PC-3 (cell line): ENCODE measurements at regions not wholly inside any gene's neighbourhood (a gene's known extent, or its start where the extent isn't known, plus 50 kb on each side); places are given as distances from the start of the nearest gene placed in this dataset.

ENCODE experiments used
- ATAC-seq: fragments of 200-7000 bp; cut with Tn5 transposase; 2 replicates; pipeline ENCODE4 v1.9.1; 2020; ENCODE audit warnings: mild to moderate bottlenecking, moderate library complexity
- BruUV-seq: library from RNA; stranded (reverse); fragments of 400-500 nt; replicated peaks from 2 replicates; lab custom pipeline; 2021; lab: Mats Ljungman, UMichigan
- CTCF ChIA-PET: fragments of 300-600 bp; sonication (Branson Sonifier 250); formaldehyde crosslinking; loops from one replicate; lab custom pipeline; 2022; ENCODE audit warnings: antibody characterized with exemption; lab: Charles Lee
- POLR2A ChIA-PET: fragments of 300-600 bp; sonication (Branson Sonifier 250); formaldehyde crosslinking; loops from one replicate; lab custom pipeline; 2022; ENCODE audit warnings: antibody characterized with exemption; ENCODE audit not compliant: unreplicated experiment; lab: Charles Lee
- DNase-seq: peaks from one replicate; pipeline ENCODE4 v3.0.0-alpha.2; 2015
- H2AFZ ChIP-seq: fragments of 300-600 bp; sonication (generic); 2 replicates; pipeline ENCODE4 v1.6.0; 2016; ENCODE audit warnings: antibody characterized with exemption, low read length
- H3F3A ChIP-seq: fragments of 300-600 bp; sonication (generic); one replicate; pipeline ENCODE4 v1.6.0; 2017; ENCODE audit warnings: antibody characterized with exemption, low read length, control low read depth, mild to moderate bottlenecking; ENCODE audit not compliant: unreplicated experiment
- H3K27ac ChIP-seq: fragments of 300-600 bp; sonication (generic); 2 replicates; pipeline ENCODE4 v1.5.1; 2016; ENCODE audit warnings: mild to moderate bottlenecking, low read length
- H3K27me3 ChIP-seq: fragments of 300-600 bp; sonication (generic); 2 replicates; pipeline ENCODE4 v1.6.1; 2016; ENCODE audit warnings: low read length, mixed read lengths
- H3K36me3 ChIP-seq: fragments of 300-600 bp; sonication (generic); 2 replicates; pipeline ENCODE4 v1.6.1; 2016; ENCODE audit warnings: low read depth, mixed run types, low read length, mixed read lengths
- H3K4me1 ChIP-seq: fragments of 300-600 bp; sonication (generic); 2 replicates; pipeline ENCODE4 v1.5.1; 2016; ENCODE audit warnings: low read length; ENCODE audit not compliant: insufficient read depth
- H3K4me2 ChIP-seq: fragments of 300-600 bp; sonication (generic); 2 replicates; pipeline ENCODE4 v1.6.0; 2016; ENCODE audit warnings: low read length
- H3K4me3 ChIP-seq: fragments of 300-600 bp; sonication (generic); 2 replicates; pipeline ENCODE4 v1.5.1; 2016; ENCODE audit warnings: mild to moderate bottlenecking, low read length, mixed read lengths
- H3K79me2 ChIP-seq: fragments of 300-600 bp; sonication (generic); 2 replicates; pipeline ENCODE4 v1.6.1; 2017; ENCODE audit warnings: low read length, mixed read lengths
- H3K9ac ChIP-seq: fragments of 300-600 bp; sonication (generic); 2 replicates; pipeline ENCODE4 v1.6.0; 2016; ENCODE audit warnings: mild to moderate bottlenecking, low read length
- H3K9me2 ChIP-seq: fragments of 300-600 bp; sonication (generic); replicated peaks from 2 replicates; pipeline ENCODE4 v1.6.1; 2016; ENCODE audit warnings: mixed run types, low read length, mixed read lengths
- H3K9me3 ChIP-seq: fragments of 300-600 bp; sonication (generic); 2 replicates; pipeline ENCODE4 v1.6.1; 2016; ENCODE audit warnings: low read length, mixed read lengths
- H4K20me1 ChIP-seq: fragments of 300-600 bp; sonication (generic); 2 replicates; pipeline ENCODE4 v1.6.1; 2016; ENCODE audit warnings: low read length, mixed read lengths
- EZH2 ChIP-seq: fragments of 300-600 bp; sonication (generic); IDR thresholded peaks from one replicate; pipeline ENCODE4 v1.6.1; 2017; ENCODE audit warnings: antibody characterized with exemption, mild to moderate bottlenecking, low read length; ENCODE audit not compliant: unreplicated experiment
- EZH2phosphoT487 ChIP-seq: fragments of 300-600 bp; sonication (generic); IDR thresholded peaks from 2 replicates; pipeline ENCODE4 v1.6.1; 2018; ENCODE audit warnings: mild to moderate bottlenecking, antibody characterized with exemption, low read length, borderline replicate concordance
- intact Hi-C: fragments of 100-400 bp; cut with micrococcal nuclease; formaldehyde crosslinking; loops from 2 replicates; pipeline ENCODE4 v1.9.0; 2023
- TF ChIP-seq, protein P1 (sequence below): fragments of 300-600 bp; sonication (generic); conservative IDR thresholded peaks from 2 replicates; pipeline ENCODE4 v1.5.1; 2017; ENCODE audit warnings: antibody characterized with exemption, low read depth, mild to moderate bottlenecking, low read length

DNA sequence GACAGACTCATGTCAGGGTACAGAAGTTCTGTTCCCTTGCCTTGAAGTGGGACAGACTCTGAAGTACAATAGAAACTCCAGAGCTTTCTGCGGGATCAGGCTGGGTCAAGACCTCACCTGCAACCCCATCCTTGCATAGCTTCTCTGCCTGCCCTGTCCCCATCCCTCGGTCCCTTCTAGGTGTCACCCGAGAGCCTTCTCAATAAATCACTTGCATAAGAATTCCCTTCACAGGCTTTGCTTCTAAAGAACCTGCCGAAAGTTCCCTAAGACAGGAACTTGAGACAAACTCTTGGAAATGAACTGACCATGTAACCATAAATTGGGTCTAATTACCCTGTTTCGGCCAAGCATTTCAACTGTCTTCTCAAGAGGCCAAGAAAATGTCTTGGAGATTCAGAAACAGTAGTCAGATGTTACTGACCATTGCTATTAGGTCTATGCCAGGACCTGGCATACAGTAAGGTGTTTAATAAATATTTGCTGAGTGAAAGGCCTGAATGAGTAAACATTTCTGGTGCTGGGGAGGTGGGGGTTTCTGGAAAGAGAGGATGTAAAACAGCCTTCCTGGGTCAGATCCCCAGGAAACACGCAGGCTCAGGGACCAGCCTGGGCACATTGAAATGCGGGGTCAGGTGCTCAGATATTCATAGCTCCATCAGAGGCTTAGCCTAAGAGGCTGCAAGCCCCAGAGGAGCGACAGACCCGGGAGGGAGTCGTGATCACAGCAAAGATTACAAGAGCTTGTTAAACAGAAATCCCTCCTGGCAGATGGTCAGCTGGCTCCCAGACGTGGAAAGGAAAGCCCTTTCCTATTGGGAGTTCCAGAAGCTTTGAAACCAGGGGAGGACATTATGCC, 226.2 kb upstream of the LHX5 start:
- ChIA-PET POLR2A (interaction anchor here (0.6 kb wide), 1 partner anchor 54 kb away, joined by 6 read pairs; no protein-coding TSS in a partner anchor), CTCF (no interaction called here)
- no peaks in the 10 kb centered on the region for H3K36me3 ChIP-seq
- BruUV-seq = no TSS peak
- peaks cover 13% of the 10 kb centered on the region; the same call in 1 of the 2 replicates for H3K4me1 ChIP-seq
- H3F3A ChIP-seq = no peaks in the 10 kb centered on the region
- H3K9ac ChIP-seq = no peak overlapping the region
- TF ChIP-seq EZH2phosphoT487 (no peak), EZH2 (no peak)
- TF ChIP-seq, protein P1, sequence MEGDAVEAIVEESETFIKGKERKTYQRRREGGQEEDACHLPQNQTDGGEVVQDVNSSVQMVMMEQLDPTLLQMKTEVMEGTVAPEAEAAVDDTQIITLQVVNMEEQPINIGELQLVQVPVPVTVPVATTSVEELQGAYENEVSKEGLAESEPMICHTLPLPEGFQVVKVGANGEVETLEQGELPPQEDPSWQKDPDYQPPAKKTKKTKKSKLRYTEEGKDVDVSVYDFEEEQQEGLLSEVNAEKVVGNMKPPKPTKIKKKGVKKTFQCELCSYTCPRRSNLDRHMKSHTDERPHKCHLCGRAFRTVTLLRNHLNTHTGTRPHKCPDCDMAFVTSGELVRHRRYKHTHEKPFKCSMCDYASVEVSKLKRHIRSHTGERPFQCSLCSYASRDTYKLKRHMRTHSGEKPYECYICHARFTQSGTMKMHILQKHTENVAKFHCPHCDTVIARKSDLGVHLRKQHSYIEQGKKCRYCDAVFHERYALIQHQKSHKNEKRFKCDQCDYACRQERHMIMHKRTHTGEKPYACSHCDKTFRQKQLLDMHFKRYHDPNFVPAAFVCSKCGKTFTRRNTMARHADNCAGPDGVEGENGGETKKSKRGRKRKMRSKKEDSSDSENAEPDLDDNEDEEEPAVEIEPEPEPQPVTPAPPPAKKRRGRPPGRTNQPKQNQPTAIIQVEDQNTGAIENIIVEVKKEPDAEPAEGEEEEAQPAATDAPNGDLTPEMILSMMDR = no peak
- intact Hi-C loops = loop anchor here (2.0 kb wide), 1 partner anchor 69 kb away; no protein-coding TSS in a partner anchor
- ATAC-seq (peak; percentile 56), DNase-seq (peak; percentile 48)
- H3K27me3 ChIP-seq = peaks cover 11% of the 10 kb centered on the region
- no peak overlapping the region for H3K4me3 ChIP-seq
- no peak overlapping the region for H2AFZ ChIP-seq
- no peaks in the 10 kb centered on the region for H3K79me2 ChIP-seq
- H4K20me1 ChIP-seq = no peaks in the 10 kb centered on the region
- H3K9me2 ChIP-seq = no peaks in the 10 kb centered on the region
- H3K4me2 ChIP-seq = peak overlapping the region; percentile 8
- H3K9me3 ChIP-seq = no peaks in the 10 kb centered on the region
- H3K27ac ChIP-seq = no peak overlapping the region

DNA sequence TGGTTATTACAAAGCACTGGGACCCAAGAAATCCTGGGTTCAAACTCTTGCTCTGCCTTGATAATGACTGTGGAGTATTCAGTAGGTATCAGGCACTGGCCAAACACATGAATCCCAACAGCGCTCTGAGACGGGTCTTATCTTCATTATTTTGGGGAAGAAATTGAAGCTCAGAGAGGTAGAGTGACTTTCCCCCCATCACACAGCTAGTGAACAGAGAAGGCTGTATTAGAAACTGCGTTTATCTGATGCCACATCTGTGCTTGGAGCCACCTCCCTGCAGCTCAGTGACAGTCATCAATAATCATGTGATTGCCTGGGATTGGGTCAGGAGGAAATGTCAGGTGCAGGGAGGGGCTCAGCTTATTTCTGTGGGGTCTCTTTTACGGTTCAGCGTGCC, 225.4 kb upstream of the LHX5 start:
- intact Hi-C loops = no loop called here
- no peak for ATAC-seq
- Histone ChIP-seq H3K9ac (no peak overlapping the region), H3K27ac (no peak overlapping the region), H3K79me2 (no peaks in the 10 kb centered on the region), H2AFZ (no peak overlapping the region), H3K9me3 (no peaks in the 10 kb centered on the region), H3K4me2 (no peak overlapping the region), H3K4me1 (peaks cover 13% of the 10 kb centered on the region; the same call in 1 of the 2 replicates), H3K36me3 (no peaks in the 10 kb centered on the region), H4K20me1 (no peaks in the 10 kb centered on the region), H3K4me3 (no peak overlapping the region), H3F3A (no peaks in the 10 kb centered on the region), H3K9me2 (no peaks in the 10 kb centered on the region), H3K27me3 (peaks cover 7% of the 10 kb centered on the region; the same call in 1 of the 2 replicates)
- POLR2A ChIA-PET = interaction anchor here (0.6 kb wide), 1 partner anchor 55 kb away, joined by 6 read pairs; no protein-coding TSS in a partner anchor
- BruUV-seq = no TSS peak
- no peak for DNase-seq
- TF ChIP-seq, protein P1 = no peak
- TF ChIP-seq EZH2 = no peak
- TF ChIP-seq EZH2phosphoT487 = no peak
- CTCF ChIA-PET = no interaction called here

DNA sequence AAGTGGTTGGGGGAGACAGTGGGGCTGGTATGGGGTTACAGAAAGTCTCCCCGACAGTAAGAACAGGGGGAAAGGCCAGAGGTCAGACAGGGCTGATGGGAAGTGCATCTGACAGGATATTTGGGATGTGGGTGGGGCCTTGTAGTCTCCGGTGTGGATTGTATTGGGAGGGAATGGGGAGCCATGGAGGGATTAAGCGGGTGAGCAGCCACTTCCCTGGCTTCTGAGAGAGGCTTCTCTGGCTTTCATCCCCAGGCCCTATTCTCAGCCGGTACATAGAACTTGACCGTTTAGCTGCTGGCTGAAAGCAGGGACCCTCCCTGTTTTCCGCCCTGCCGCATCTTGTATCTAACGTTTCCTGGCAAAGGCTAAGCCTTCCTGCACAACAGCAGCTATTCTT, 222.0 kb upstream of the LHX5 start:
- Histone ChIP-seq H4K20me1 (no peaks in the 10 kb centered on the region), H3K4me3 (no peak overlapping the region), H3F3A (no peaks in the 10 kb centered on the region), H3K79me2 (no peaks in the 10 kb centered on the region), H3K4me1 (peaks cover 10% of the 10 kb centered on the region; the same call in 1 of the 2 replicates), H3K27ac (no peak overlapping the region), H3K36me3 (no peaks in the 10 kb centered on the region), H3K4me2 (no peak overlapping the region), H3K9me2 (no peaks in the 10 kb centered on the region), H2AFZ (no peak overlapping the region), H3K9me3 (no peaks in the 10 kb centered on the region), H3K9ac (no peak overlapping the region), H3K27me3 (0 out of 2 replicates have a peak, but pooled peaks cover 12% of the 10 kb centered on the region)
- ChIA-PET POLR2A (no interaction called here), CTCF (no interaction called here)
- BruUV-seq = no TSS peak
- intact Hi-C loops = no loop called here
- TF ChIP-seq EZH2phosphoT487 (no peak), EZH2 (no peak)
- TF ChIP-seq, protein P1 = no peak
- ATAC-seq = no peak
- DNase-seq = no peak
